ENCODE measurements at regions not wholly inside any gene's neighbourhood (a gene's known extent, or its start where the extent isn't known, plus 50 kb on each side); places are given as distances from the start of the nearest gene placed in this dataset.

DNA sequence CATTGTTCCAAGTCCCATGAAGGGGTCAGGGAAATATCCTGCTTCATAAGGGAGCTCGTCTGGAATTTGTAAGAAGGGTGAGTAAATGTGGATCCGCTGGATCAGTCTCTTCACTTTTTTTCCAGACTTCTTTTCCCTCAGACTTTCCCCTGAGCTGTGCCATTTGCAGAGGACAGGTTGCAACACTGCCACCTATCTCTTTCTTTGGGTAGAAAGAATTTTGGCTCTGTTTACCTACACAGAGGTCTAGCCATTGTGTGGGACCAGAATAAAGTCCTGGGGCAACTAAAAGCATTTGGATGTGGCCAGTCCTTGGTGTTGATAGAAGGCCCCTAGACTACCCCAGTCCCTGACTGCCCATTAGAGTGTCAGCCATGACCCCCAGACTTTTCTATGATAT, 1146.7 kb upstream of the PRMT6 start:
- DNase-seq (ENCODE audit: low read depth) = no peak
- TF ChIP-seq, protein P1, sequence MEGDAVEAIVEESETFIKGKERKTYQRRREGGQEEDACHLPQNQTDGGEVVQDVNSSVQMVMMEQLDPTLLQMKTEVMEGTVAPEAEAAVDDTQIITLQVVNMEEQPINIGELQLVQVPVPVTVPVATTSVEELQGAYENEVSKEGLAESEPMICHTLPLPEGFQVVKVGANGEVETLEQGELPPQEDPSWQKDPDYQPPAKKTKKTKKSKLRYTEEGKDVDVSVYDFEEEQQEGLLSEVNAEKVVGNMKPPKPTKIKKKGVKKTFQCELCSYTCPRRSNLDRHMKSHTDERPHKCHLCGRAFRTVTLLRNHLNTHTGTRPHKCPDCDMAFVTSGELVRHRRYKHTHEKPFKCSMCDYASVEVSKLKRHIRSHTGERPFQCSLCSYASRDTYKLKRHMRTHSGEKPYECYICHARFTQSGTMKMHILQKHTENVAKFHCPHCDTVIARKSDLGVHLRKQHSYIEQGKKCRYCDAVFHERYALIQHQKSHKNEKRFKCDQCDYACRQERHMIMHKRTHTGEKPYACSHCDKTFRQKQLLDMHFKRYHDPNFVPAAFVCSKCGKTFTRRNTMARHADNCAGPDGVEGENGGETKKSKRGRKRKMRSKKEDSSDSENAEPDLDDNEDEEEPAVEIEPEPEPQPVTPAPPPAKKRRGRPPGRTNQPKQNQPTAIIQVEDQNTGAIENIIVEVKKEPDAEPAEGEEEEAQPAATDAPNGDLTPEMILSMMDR (IDR thresholded peaks at IDR 0.05; ENCODE audit: low read length, missing control alignments) = no peak
- H3K4me3 ChIP-seq (replicated peaks; ENCODE audit: low read depth, low read length) = no peak overlapping the region

- H3K4me3 ChIP-seq (replicated peaks; ENCODE audit: low read depth, low read length) = no peak overlapping the region
- no peak for DNase-seq (ENCODE audit: low read depth)
- TF ChIP-seq, protein P1 (IDR thresholded peaks at IDR 0.05; ENCODE audit: low read length, missing control alignments) = no peak
These were observed 1142.1 kb upstream of the PRMT6 start for GRCh38 chr1:105914403-105914802.

DNA sequence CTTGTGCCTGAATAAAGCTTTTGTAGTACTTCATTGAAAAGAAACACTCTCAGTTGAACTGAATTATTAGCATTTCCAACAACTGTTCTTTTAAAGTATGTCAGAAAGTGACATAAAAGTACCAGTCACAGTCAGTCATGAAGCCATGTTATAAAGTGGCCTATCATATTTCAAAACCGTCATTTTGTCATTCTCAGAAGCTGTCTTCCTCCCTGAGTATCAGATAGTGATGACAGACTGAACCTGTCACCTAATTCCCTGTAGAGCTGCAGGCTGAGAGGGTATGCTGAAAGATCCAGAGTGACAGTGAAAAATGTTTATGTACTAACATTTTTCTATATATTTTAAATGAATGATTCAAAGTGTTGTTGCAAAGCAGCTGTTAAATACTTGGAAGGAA, 1121.7 kb upstream of the PRMT6 start:
- H3K4me3 ChIP-seq (replicated peaks; ENCODE audit: low read depth, low read length) = no peak overlapping the region
- TF ChIP-seq, protein P1 (IDR thresholded peaks at IDR 0.05; ENCODE audit: low read length, missing control alignments) = no peak
- DNase-seq (ENCODE audit: low read depth) = no peak

DNA sequence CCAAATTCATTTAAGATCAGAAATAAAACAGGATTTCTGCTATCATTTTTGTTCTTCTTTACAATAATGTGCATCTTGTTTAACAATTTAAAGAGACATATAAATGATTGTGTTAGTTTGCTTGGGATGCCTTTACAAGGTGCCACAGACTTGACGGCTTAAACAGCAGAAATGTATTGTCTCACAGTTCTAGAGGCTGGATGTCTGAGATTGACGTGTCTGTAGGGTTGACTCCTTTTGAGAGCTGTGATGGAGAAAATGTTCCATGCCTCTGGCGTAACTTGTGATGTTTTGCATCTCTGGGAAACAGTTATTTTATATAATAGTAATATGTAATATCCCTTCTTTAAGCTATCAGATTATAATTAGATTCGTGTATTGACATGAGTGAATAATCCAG, 1091.6 kb upstream of the PRMT6 start:
- DNase-seq (ENCODE audit: low read depth) = no peak
- TF ChIP-seq, protein P1 (IDR thresholded peaks at IDR 0.05; ENCODE audit: low read length, missing control alignments) = no peak
- H3K4me3 ChIP-seq (replicated peaks; ENCODE audit: low read depth, low read length) = no peak overlapping the region

GRCh38 chr1:105997516-105997915, 1059.0 kb upstream of the PRMT6 start:
- no peak for DNase-seq (ENCODE audit: low read depth)
- no peak overlapping the region for H3K4me3 ChIP-seq (replicated peaks; ENCODE audit: low read depth, low read length)
- TF ChIP-seq, protein P1 (IDR thresholded peaks at IDR 0.05; ENCODE audit: low read length, missing control alignments) = no peak

- H3K4me3 ChIP-seq (replicated peaks; ENCODE audit: low read depth, low read length) = no peak overlapping the region
- TF ChIP-seq, protein P1 (IDR thresholded peaks at IDR 0.05; ENCODE audit: low read length, missing control alignments) = peak; percentile 38
- DNase-seq (ENCODE audit: low read depth) = peak; percentile 10
These were observed 1034.1 kb upstream of the PRMT6 start for GRCh38 chr1:106022312-106022902.

DNA sequence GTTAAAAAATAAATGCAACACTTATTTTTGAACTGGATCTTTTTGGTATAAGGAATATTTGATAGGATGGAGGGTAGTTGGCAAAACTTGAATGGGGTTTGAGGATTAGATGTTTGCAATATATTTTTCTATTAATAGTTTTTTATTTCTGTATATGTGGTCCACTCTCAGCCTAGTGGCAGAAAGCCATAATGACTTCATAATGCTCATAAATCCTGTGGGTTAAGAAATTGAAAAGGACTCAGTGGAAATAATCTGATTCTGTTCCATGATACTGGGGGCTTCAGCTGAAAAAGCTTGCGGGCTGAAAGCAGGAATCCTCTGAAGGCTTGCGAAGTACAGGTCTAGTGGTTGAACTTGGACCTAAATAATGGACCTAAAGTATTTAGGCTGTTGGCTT, 1028.6 kb upstream of the PRMT6 start:
- DNase-seq (ENCODE audit: low read depth) = no peak
- TF ChIP-seq, protein P1 (IDR thresholded peaks at IDR 0.05; ENCODE audit: low read length, missing control alignments) = no peak

More for the DNA sequence above, 1028.6 kb upstream of the PRMT6 start:
- H3K4me3 ChIP-seq (replicated peaks; ENCODE audit: low read depth, low read length) = no peak overlapping the region
